Heart left ventricle (tissue), 13 donors: ENCODE measurements at regions not wholly inside any gene's neighbourhood (a gene's known extent, or its start where the extent isn't known, plus 50 kb on each side); places are given as distances from the start of the nearest gene placed in this dataset.

Source experiments
- POLR2A ChIP-seq, 2 donors: fragments of 450-650 bp; IDR thresholded peaks; one replicate each; pipeline ENCODE4 v1.6.1; 2017; ENCODE audit warnings: antibody characterized with exemption in 2 of 2, mild to moderate bottlenecking in 2 of 2, moderate library complexity in 2 of 2
- TF ChIP-seq, protein P1 (sequence below), 12 donors: fragments of 200-600 bp; sonication (generic) in 4 of 12; IDR thresholded peaks; one replicate each; pipeline versions ENCODE4 v1.5.0 to v1.8.0; 2018 to 2022; ENCODE audit warnings: antibody characterized with exemption in 12 of 12, mild to moderate bottlenecking in 5 of 12
- donor health status: ischemic (EF 13 %, LVEDD 7.1; RV severe dilation, severe dysfunction).
- donor health status: DM: no; HTN: yes; CAD: no.
- donor health status: DM: no; HTN: no; CAD: no.
- donor health status: ischemic (EF 25% LVEDD 6.9; RV normal size, moderate dysfunction).
- donor health status: ischemic (EF 25% LVEDD 5.7; RV mildly dilated, moderate dysfunction).
- donor health status: ischemic (EF 35%, LVEDD 5.7; RV mildly dilated, moderate dysfunction).
- donor health status: nonischemic (EF 11% LVEDD 7.7; RV severe dilation, severe dysfunction).
- donor health status: DM: yes; HTN: yes; CAD: no.
- donor health status: PGD.
- donor health status: ischemic (EF 29% LVEDD 5.4; RV normal size, mild dysfunction).
- donor health status: nonischemic (EF 23%, LVEDD 6.1; RV moderate dilation, normal function).

DNA sequence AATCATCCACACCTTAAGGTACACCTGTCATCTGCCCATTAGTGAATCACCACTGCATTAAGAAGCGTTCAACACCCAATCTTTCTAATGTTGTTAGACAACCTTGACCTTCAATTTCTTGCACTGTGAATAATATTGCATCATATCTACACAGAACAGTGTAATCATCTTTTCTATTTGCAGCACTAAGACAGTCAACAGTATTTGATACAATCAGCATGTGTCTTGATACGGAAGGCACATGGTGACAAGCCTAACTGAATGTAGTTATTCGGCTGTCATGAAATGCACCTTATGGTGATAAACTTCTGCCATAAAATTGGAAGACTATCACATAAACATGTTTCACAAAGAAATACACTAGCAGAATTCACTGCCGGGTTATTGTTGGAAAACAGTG lies 253.9 kb upstream of the THRB start:
- TF ChIP-seq, protein P1, sequence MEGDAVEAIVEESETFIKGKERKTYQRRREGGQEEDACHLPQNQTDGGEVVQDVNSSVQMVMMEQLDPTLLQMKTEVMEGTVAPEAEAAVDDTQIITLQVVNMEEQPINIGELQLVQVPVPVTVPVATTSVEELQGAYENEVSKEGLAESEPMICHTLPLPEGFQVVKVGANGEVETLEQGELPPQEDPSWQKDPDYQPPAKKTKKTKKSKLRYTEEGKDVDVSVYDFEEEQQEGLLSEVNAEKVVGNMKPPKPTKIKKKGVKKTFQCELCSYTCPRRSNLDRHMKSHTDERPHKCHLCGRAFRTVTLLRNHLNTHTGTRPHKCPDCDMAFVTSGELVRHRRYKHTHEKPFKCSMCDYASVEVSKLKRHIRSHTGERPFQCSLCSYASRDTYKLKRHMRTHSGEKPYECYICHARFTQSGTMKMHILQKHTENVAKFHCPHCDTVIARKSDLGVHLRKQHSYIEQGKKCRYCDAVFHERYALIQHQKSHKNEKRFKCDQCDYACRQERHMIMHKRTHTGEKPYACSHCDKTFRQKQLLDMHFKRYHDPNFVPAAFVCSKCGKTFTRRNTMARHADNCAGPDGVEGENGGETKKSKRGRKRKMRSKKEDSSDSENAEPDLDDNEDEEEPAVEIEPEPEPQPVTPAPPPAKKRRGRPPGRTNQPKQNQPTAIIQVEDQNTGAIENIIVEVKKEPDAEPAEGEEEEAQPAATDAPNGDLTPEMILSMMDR (IDR thresholded peaks at IDR 0.05) = no peak
- no peak for TF ChIP-seq POLR2A (IDR thresholded peaks at IDR 0.05)
